ENCODE measurements at regions not wholly inside any gene's neighbourhood (a gene's known extent, or its start where the extent isn't known, plus 50 kb on each side); places are given as distances from the start of the nearest gene placed in this dataset.

GRCh38 chr16:72285728-72286127 lies 113.8 kb upstream of the PMFBP1 start:
- TF ChIP-seq CTCF (IDR thresholded peaks at IDR 0.05) (no peak), POLR2A (IDR thresholded peaks at IDR 0.05) (no peak), EP300 (IDR thresholded peaks at IDR 0.05) (no peak), POLR2AphosphoS5 (IDR thresholded peaks at IDR 0.05) (no peak)
